Activated naive CD4-positive, alpha-beta T cell treated with anti-CD3 and anti-CD28 coated beads for 36 hours (primary cell): ENCODE measurements at regions not wholly inside any gene's neighbourhood (a gene's known extent, or its start where the extent isn't known, plus 50 kb on each side); places are given as distances from the start of the nearest gene placed in this dataset.

Experiments
- CTCF ChIA-PET: fragments of 350-600 bp; sonication (Branson Sonifier 250); formaldehyde crosslinking; loops from one replicate; lab custom pipeline; 2021; ENCODE audit warnings: antibody characterized with exemption; lab: Charles Lee
- DNase-seq: peaks from one replicate; pipeline ENCODE4 v3.0.0-alpha.2; 2020
- H3K27ac Mint-ChIP-seq: one replicate; pipeline ENCODE4 v1.8.0; 2021; ENCODE audit warnings: mild to moderate bottlenecking, mixed read lengths
- H3K27me3 Mint-ChIP-seq: one replicate; pipeline ENCODE4 v1.8.0; 2021; ENCODE audit warnings: low read depth, mixed read lengths
- H3K36me3 Mint-ChIP-seq: one replicate; pipeline ENCODE4 v1.8.0; 2021; ENCODE audit warnings: low read depth, mixed read lengths
- H3K4me1 Mint-ChIP-seq: one replicate; pipeline ENCODE4 v1.8.0; 2021; ENCODE audit warnings: low read depth, mixed read lengths
- H3K4me3 Mint-ChIP-seq: one replicate; pipeline ENCODE4 v1.8.0; 2021; ENCODE audit warnings: mild to moderate bottlenecking, moderate library complexity, mixed read lengths
- H3K9me3 Mint-ChIP-seq: one replicate; pipeline ENCODE4 v1.8.0; 2021; ENCODE audit warnings: mixed read lengths
- intact Hi-C: fragments of 100-400 bp; cut with micrococcal nuclease; formaldehyde crosslinking; loops from one replicate; pipeline ENCODE4 v1.15.1; 2023

DNA sequence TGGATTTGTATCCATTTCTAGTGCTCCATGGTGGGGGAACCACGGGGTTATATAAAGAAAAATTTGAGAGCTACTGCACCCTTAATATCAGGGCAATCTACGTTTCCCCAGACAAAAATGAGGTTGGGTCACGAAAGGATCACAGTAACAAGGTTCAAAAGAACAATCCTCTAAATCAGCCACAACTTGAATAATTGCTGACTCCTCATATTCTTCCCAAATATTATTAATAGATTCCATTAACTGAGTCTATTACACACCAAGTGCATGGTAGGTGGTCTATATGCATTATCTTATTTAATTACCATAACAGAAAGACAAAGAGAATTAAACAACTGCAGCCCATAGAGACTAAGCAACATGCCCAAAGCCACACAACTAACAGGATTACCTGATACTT, 438.2 kb downstream of the ETNK1 start:
- no peaks in the 10 kb centered on the region for H3K36me3 Mint-ChIP-seq
- H3K9me3 Mint-ChIP-seq, result no peaks in the 10 kb centered on the region
- no peak overlapping the region for H3K4me3 Mint-ChIP-seq
- intact Hi-C loops, result no loop called here
- H3K27ac Mint-ChIP-seq, result no peak overlapping the region
- no peaks in the 10 kb centered on the region for H3K27me3 Mint-ChIP-seq
- no peaks in the 10 kb centered on the region for H3K4me1 Mint-ChIP-seq
- CTCF ChIA-PET, result no interaction called here
- no peak for DNase-seq

DNA sequence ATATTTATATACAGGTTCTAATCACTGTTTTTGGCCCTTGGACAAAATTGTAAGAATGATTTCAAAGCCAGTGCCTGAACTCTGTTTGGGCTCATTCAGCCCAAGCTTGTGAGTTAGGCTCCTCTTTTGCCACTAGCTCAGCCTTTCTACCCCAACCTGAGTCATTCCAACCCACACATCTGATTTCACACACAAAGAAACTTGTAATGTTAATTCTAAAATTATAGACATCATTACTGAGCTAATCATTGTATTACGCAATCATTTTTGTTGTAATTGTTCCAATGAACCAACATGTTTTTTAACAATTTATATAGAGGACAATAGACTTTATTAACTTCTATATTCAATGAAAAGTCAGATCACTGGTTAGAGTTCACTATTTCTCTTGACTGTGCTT, 441.1 kb downstream of the ETNK1 start:
- Mint-ChIP-seq H3K36me3 (no peaks in the 10 kb centered on the region), H3K27ac (no peak overlapping the region), H3K27me3 (no peaks in the 10 kb centered on the region), H3K9me3 (no peaks in the 10 kb centered on the region), H3K4me1 (no peaks in the 10 kb centered on the region), H3K4me3 (no peak overlapping the region)
- DNase-seq, result no peak
- intact Hi-C loops, result no loop called here
- CTCF ChIA-PET, result no interaction called here

DNA sequence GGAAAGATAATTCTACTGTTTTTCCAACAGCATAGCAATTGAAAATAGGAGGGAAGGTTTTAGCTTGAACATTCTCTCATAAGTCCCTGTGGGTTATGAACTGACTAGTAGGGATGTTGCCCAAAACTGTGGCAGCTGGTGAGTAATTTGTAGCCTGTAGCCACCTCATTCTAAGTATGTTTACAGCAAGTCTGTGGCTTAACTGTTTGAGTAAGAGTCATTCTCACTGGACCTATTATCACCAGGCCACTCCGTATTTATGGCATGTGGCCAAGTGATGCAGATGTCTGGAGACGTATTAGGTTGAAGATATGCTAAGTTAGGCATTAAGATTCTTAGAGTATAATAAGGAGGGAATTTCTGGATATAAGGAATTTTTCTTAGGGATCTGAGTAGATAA, 458.3 kb downstream of the ETNK1 start:
- intact Hi-C loops, result no loop called here
- CTCF ChIA-PET, result no interaction called here

GRCh38 chr12:23084236-23084995, 459.4 kb downstream of the ETNK1 start:
- no peak for DNase-seq
- Mint-ChIP-seq H3K9me3 (peaks cover 3% of the 10 kb centered on the region), H3K27me3 (no peaks in the 10 kb centered on the region), H3K36me3 (no peaks in the 10 kb centered on the region), H3K27ac (no peak overlapping the region), H3K4me3 (no peak overlapping the region), H3K4me1 (no peaks in the 10 kb centered on the region)
- CTCF ChIA-PET, result no interaction called here
- intact Hi-C loops, result no loop called here

More for the DNA sequence above, 458.3 kb downstream of the ETNK1 start:
- no peaks in the 10 kb centered on the region for H3K4me1 Mint-ChIP-seq
- peaks cover 2% of the 10 kb centered on the region for H3K9me3 Mint-ChIP-seq
- H3K4me3 Mint-ChIP-seq, result no peak overlapping the region
- no peaks in the 10 kb centered on the region for H3K36me3 Mint-ChIP-seq
- H3K27me3 Mint-ChIP-seq, result no peaks in the 10 kb centered on the region
- DNase-seq, result no peak
- H3K27ac Mint-ChIP-seq, result no peak overlapping the region

- Mint-ChIP-seq H3K9me3 (peaks cover 5% of the 10 kb centered on the region), H3K36me3 (no peaks in the 10 kb centered on the region), H3K4me3 (no peak overlapping the region), H3K4me1 (no peaks in the 10 kb centered on the region), H3K27ac (no peak overlapping the region), H3K27me3 (no peaks in the 10 kb centered on the region)
- CTCF ChIA-PET, result no interaction called here
- intact Hi-C loops, result no loop called here
- no peak for DNase-seq
These were observed 463.6 kb downstream of the ETNK1 start for GRCh38 chr12:23088594-23088993.

GRCh38 chr12:23093488-23093887, 468.5 kb downstream of the ETNK1 start:
- Mint-ChIP-seq H3K4me1 (no peaks in the 10 kb centered on the region), H3K4me3 (no peak overlapping the region), H3K9me3 (peaks cover 5% of the 10 kb centered on the region), H3K36me3 (no peaks in the 10 kb centered on the region), H3K27ac (no peak overlapping the region), H3K27me3 (no peaks in the 10 kb centered on the region)
- intact Hi-C loops, result no loop called here
- CTCF ChIA-PET, result no interaction called here
- no peak for DNase-seq

GRCh38 chr12:23096321-23096720, 471.4 kb downstream of the ETNK1 start:
- Mint-ChIP-seq H3K27ac (no peak overlapping the region), H3K36me3 (no peaks in the 10 kb centered on the region), H3K27me3 (no peaks in the 10 kb centered on the region), H3K9me3 (no peaks in the 10 kb centered on the region), H3K4me1 (no peaks in the 10 kb centered on the region), H3K4me3 (no peak overlapping the region)
- CTCF ChIA-PET, result no interaction called here
- intact Hi-C loops, result no loop called here
- no peak for DNase-seq

GRCh38 chr12:23098110-23098509, 473.1 kb downstream of the ETNK1 start:
- intact Hi-C loops, result no loop called here
- CTCF ChIA-PET, result no interaction called here
- no peaks in the 10 kb centered on the region for H3K9me3 Mint-ChIP-seq
- H3K4me3 Mint-ChIP-seq, result no peak overlapping the region
- H3K27ac Mint-ChIP-seq, result no peak overlapping the region
- H3K27me3 Mint-ChIP-seq, result no peaks in the 10 kb centered on the region
- no peaks in the 10 kb centered on the region for H3K36me3 Mint-ChIP-seq
- no peak for DNase-seq
- no peaks in the 10 kb centered on the region for H3K4me1 Mint-ChIP-seq

- H3K9me3 Mint-ChIP-seq, result no peaks in the 10 kb centered on the region
- CTCF ChIA-PET, result no interaction called here
- no peak overlapping the region for H3K4me3 Mint-ChIP-seq
These were observed 473.5 kb downstream of the ETNK1 start for GRCh38 chr12:23098517-23098916.

GRCh38 chr12:23099104-23099503, 474.1 kb downstream of the ETNK1 start:
- Mint-ChIP-seq H3K36me3 (no peaks in the 10 kb centered on the region), H3K9me3 (no peaks in the 10 kb centered on the region), H3K4me3 (no peak overlapping the region), H3K27ac (no peak overlapping the region), H3K4me1 (no peaks in the 10 kb centered on the region), H3K27me3 (no peaks in the 10 kb centered on the region)
- DNase-seq, result no peak
- CTCF ChIA-PET, result no interaction called here
- intact Hi-C loops, result no loop called here

More at GRCh38 chr12:23098517-23098916, 473.5 kb downstream of the ETNK1 start:
- H3K4me1 Mint-ChIP-seq, result no peaks in the 10 kb centered on the region
- no peak for DNase-seq
- no peak overlapping the region for H3K27ac Mint-ChIP-seq
- intact Hi-C loops, result no loop called here
- H3K27me3 Mint-ChIP-seq, result no peaks in the 10 kb centered on the region
- no peaks in the 10 kb centered on the region for H3K36me3 Mint-ChIP-seq

- Mint-ChIP-seq H3K36me3 (no peaks in the 10 kb centered on the region), H3K9me3 (no peaks in the 10 kb centered on the region), H3K27ac (no peak overlapping the region), H3K4me1 (no peaks in the 10 kb centered on the region), H3K27me3 (no peaks in the 10 kb centered on the region), H3K4me3 (no peak overlapping the region)
- CTCF ChIA-PET, result no interaction called here
- intact Hi-C loops, result no loop called here
- no peak for DNase-seq
These were observed 474.6 kb downstream of the ETNK1 start for GRCh38 chr12:23099604-23100003.

GRCh38 chr12:23108957-23109356, 484.0 kb downstream of the ETNK1 start:
- no peak overlapping the region for H3K4me3 Mint-ChIP-seq
- H3K27me3 Mint-ChIP-seq, result no peaks in the 10 kb centered on the region
- H3K36me3 Mint-ChIP-seq, result no peaks in the 10 kb centered on the region
- H3K9me3 Mint-ChIP-seq, result no peaks in the 10 kb centered on the region
- H3K27ac Mint-ChIP-seq, result no peak overlapping the region
- CTCF ChIA-PET, result no interaction called here
- no peaks in the 10 kb centered on the region for H3K4me1 Mint-ChIP-seq
- intact Hi-C loops, result no loop called here
- DNase-seq, result no peak

- H3K9me3 Mint-ChIP-seq, result no peaks in the 10 kb centered on the region
- H3K27me3 Mint-ChIP-seq, result no peaks in the 10 kb centered on the region
- no peaks in the 10 kb centered on the region for H3K36me3 Mint-ChIP-seq
- H3K4me1 Mint-ChIP-seq, result no peaks in the 10 kb centered on the region
- intact Hi-C loops, result no loop called here
- CTCF ChIA-PET, result no interaction called here
- no peak for DNase-seq
- no peak overlapping the region for H3K27ac Mint-ChIP-seq
- no peak overlapping the region for H3K4me3 Mint-ChIP-seq
These were observed 488.8 kb downstream of the ETNK1 start for GRCh38 chr12:23113781-23114180.
